Embryonic facial prominence (tissue), 1 donor: ENCODE measurements at regions not wholly inside any gene's neighbourhood (a gene's known extent, or its start where the extent isn't known, plus 50 kb on each side); places are given as distances from the start of the nearest gene placed in this dataset.

Experiments used
- DNase-seq: peaks from one replicate; pipeline ENCODE4 v3.0.0-alpha.2; 2016; ENCODE audit errors: extremely low spot score

GRCh38 chr1:5713101-5714010 lies 278.9 kb downstream of the NPHP4 start:
- no peak for DNase-seq

GRCh38 chr1:5711956-5712645 lies 280.1 kb downstream of the NPHP4 start:
- DNase-seq, result no peak

DNA sequence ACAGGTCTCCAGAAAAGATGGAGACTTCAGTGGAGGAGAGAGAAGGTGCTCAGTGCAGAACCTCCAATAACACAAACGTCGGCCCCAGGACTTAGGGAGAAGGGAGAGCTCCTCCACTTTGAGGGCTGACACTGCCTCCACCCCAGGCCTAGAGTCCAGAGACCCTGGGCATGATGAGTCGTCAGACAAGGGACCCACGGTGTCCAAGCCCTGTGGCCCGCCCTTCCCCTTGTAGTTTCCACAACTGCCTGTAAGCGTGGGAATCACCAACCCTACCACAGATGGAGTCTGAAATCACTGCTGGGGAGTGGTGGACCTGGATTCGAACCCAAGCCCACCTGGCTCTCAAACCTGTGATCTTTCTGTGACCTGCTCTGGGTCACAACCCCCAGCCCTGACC lies 281.1 kb downstream of the NPHP4 start:
- no peak for DNase-seq

- no peak for DNase-seq
Measured at GRCh38 chr1:5709976-5710375, 282.2 kb downstream of the NPHP4 start.

GRCh38 chr1:5709461-5709975 lies 282.7 kb downstream of the NPHP4 start:
- no peak for DNase-seq

GRCh38 chr1:5708346-5709245 lies 283.6 kb downstream of the NPHP4 start:
- DNase-seq, result no peak

- no peak for DNase-seq
Measured at GRCh38 chr1:5707566-5708345, 284.5 kb downstream of the NPHP4 start.

DNA sequence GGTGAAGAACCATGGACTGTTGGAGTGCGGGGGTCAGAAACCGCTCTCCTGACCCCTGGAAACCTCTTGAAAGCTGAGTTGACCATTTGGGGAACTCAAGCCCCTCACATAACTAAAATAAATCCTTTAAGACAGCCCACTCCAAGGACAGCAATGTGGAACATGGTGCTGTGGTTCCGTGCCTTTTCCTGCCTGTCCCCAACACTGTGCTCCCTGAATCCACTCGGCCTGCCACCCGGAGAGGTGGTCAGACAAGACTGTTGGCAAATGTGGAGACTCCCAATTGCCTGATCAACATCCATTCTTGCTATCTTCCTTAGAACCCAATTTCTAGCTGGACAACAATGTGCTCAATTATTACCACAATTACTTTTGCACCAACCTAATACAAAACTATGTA lies 286.0 kb downstream of the NPHP4 start:
- DNase-seq, result no peak

GRCh38 chr1:5705751-5706150 lies 286.5 kb downstream of the NPHP4 start:
- DNase-seq, result no peak

DNA sequence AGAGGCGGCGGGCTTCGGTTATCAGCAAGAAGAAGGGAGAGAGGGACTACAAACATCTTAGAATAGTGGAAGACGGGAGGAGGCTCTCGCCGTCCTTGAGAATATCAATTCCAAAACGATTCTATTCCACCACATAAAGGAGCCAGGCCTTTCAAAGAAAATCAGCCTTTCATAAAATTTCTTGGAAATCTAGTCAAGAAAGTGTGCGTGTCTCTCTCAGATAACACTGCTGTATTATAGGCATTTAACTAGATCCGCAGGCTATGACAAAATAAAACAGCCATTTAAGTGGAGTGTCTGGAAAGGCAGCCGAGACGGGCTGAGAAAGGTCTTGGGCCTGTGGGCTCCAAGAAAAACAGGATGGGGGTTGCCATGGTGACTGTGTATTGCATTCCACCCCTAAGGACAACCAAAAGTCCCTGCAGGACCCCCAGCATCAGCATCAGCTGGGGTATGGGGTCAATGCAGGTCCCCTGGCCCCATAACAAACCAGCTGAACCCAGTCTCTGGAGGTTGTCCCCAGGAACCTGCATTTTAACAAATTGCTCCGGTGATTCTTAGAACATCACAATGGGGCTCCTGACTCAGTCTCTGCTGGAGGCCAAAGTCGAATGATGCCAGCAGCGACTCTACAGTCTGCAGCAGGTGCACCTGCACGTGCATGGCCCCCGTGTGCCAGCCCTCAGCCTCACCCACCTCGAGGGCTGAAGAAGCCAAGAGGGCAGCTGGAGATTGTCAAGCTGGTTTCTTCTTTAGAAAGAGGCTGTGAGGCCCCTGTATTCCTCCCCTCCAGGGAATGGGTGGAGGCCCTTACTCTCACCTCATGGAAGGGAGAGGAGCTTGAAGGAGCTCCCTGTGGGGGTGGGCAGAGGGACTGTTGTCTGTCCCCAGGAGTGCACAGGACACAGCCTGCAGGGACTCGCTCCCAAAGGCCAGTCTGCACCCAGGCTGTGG lies 287.4 kb downstream of the NPHP4 start:
- no peak for DNase-seq

DNA sequence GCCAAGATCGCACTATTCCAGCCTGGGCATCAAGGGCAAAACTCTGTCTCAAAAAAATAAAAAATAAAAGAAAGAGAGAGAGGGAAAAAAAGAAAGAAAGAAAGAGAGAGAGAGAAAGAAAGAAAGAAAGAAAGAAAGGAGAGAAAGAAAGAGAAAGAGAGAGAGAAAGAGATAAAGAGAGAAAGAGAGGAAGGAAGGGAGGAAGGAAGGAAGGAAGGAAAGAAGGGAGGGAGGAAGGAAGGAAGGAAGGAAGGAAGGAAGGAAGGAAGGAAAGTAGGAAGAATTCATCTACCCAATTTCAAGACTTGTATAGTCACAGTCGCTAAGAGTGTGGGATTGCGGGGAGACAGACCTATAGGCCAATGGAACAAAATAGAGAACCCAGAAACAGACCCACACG lies 290.6 kb downstream of the NPHP4 start:
- DNase-seq, result no peak

DNA sequence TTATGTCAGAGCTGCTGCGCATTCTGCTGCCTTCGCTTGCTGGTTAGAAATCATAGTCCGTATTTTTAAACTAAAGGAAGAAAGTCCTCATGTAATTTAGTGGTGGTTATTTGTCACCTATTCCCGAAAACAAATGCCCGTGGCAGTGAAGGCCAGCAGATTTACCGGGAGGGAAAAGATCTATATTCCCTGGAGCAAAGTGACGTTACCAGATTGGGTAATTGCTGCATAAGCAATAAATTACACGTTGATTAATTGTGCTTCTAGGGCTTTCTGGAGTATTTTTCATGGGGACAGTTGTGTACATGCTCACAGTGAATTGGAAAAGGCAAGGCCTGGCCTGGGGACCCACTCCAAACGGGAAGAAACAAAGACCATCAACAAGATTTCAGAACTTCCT lies 298.7 kb downstream of the NPHP4 start:
- DNase-seq, result no peak

DNA sequence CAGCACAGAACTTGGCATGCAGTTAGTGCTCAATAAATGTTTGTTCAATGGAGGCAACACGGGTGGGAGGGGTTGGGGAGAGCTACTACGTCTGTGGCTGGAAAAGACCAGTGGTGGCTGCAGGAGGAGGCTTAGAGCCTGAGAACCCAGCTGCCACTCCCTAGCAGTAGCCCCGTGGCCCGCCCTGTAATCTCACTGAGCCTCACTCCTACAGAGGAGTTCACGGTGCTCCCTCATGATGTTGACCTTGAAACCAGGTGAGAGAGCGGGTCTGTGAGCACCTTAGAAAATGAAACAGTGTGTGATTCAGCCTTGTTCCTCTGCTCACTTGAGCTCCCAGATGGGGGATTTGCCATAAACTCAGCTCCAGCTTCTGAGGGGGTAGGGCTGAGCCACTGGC lies 299.6 kb downstream of the NPHP4 start:
- no peak for DNase-seq

- DNase-seq, result no peak
Measured at GRCh38 chr1:5691795-5692509, 300.3 kb downstream of the NPHP4 start.

DNA sequence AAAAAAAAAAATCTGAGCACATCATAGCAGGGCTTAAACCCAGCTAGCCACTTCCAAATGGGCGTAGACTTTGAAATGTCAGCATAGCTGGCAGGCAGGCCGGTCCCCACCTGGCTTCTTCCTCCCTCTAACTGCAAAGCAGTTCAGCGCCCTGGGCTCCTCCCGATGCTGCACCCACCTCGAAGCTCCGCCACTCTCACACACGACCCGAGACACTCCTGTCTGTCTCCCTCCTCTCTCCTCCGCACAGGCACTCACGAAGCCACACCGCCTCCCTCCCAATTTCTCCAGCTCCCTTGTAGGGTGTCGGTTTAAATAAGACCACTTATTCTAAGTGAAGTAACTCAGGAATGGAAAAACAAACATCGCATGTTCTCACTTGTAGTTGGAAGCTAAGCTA lies 301.3 kb downstream of the NPHP4 start:
- no peak for DNase-seq

DNA sequence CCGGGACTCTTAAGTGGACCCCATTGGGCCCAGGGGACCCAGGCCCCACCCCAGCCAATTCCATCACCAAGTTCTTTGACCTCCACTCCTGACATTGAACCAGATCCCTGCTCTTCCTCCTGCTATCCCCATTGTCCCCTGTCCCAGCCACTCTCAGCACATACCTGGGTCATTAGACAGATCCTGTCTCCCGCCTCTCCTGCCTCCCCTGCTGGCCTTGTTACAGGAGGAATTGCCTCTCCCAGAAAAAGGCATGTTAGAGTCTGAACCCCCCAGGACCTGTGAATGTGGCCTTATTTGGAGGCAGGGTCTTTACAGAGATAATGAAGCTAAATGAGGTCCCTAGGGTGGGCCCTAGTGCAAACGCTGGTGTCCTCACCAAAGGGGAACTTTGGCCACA lies 301.9 kb downstream of the NPHP4 start:
- DNase-seq, result no peak

GRCh38 chr1:5688081-5689077 lies 303.8 kb downstream of the NPHP4 start:
- no peak for DNase-seq
